Brain microvascular endothelial cell (primary cell): ENCODE measurements at regions not wholly inside any gene's neighbourhood (a gene's known extent, or its start where the extent isn't known, plus 50 kb on each side); places are given as distances from the start of the nearest gene placed in this dataset.
A peak's percentile ranks its signal among the peaks of the same experiment; 100 is the strongest.

Experiments used
- DNase-seq: peaks from one replicate; pipeline ENCODE4 v3.0.0-alpha.2; 2020
- H3K27ac ChIP-seq: fragments of 250-450 bp; sonication (Bioruptor Pico); 2 replicates; pipeline ENCODE4 v1.5.1; 2020; ENCODE audit warnings: mild to moderate bottlenecking, moderate library complexity
- H3K27me3 ChIP-seq: fragments of 250-450 bp; sonication (Bioruptor Pico); replicated peaks from 2 replicates; pipeline ENCODE4 v1.5.1; 2020; ENCODE audit warnings: mild to moderate bottlenecking
- H3K36me3 ChIP-seq: fragments of 250-450 bp; sonication (Bioruptor Pico); replicated peaks from 2 replicates; pipeline ENCODE4 v1.5.1; 2020; ENCODE audit warnings: mild to moderate bottlenecking
- H3K4me3 ChIP-seq: 2 replicates; pipeline ENCODE4 v1.5.1; 2011; ENCODE audit warnings: low read depth, mild to moderate bottlenecking, control low read depth, low read length, moderate library complexity
- in situ Hi-C: cut with HindIII; loops from 2 replicates; pipeline ENCODE4 v1.10.0; 2017; ENCODE audit warnings: low sequenced_read_pairs, low pct_ligation_motif_present
- TF ChIP-seq, protein P1 (sequence below): IDR thresholded peaks from 2 replicates; pipeline ENCODE4 v1.5.1; 2011; ENCODE audit warnings: low read depth, mild to moderate bottlenecking, moderate library complexity, low read length, control low read depth, inconsistent platforms; ENCODE audit errors: missing control alignments

DNA sequence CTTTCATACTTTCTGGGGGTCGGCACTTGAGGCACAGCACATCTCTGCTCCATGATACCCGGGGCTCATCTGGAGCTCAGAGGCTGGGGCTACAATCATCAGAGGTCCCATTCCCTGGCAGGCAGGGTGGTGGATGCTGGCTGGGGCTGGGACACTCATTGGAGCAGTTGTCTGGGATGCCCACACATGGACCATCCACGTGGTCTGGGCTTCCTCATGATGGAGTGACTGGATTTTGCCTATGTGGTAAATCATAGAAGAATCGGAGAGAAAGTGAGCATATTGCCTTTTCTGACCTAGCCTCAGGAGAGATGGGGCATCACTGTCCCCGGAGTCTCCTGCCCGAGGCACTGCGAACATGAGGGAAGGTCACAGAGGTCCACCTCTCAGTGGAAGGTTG, 91.4 kb upstream of the IRS2 start:
- Histone ChIP-seq H3K27me3 (no peaks in the 10 kb centered on the region), H3K4me3 (no peak overlapping the region), H3K36me3 (no peaks in the 10 kb centered on the region), H3K27ac (no peak overlapping the region)
- TF ChIP-seq, protein P1, sequence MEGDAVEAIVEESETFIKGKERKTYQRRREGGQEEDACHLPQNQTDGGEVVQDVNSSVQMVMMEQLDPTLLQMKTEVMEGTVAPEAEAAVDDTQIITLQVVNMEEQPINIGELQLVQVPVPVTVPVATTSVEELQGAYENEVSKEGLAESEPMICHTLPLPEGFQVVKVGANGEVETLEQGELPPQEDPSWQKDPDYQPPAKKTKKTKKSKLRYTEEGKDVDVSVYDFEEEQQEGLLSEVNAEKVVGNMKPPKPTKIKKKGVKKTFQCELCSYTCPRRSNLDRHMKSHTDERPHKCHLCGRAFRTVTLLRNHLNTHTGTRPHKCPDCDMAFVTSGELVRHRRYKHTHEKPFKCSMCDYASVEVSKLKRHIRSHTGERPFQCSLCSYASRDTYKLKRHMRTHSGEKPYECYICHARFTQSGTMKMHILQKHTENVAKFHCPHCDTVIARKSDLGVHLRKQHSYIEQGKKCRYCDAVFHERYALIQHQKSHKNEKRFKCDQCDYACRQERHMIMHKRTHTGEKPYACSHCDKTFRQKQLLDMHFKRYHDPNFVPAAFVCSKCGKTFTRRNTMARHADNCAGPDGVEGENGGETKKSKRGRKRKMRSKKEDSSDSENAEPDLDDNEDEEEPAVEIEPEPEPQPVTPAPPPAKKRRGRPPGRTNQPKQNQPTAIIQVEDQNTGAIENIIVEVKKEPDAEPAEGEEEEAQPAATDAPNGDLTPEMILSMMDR = no peak
- in situ Hi-C loops = no loop called here
- no peak for DNase-seq

DNA sequence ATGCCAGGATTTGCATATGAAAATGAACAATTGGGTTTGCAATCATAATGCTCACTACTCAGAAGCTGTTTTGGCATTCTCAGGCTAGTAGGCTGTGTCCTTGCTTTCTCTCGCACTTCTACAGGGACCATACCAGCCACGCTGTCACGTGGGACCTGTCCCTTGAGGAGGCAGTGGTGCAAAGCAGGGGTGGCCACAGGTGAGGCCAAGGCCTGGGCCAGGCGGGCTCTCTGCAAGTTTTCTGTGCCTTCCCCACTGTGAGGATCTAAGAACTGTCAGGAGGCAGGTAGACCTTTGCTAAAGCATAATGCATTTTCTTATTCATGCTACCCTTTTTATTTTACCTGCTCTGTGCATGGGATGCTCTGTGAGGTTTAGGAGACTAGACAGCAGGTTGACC, 89.4 kb upstream of the IRS2 start:
- DNase-seq = no peak
- no peak overlapping the region for H3K27ac ChIP-seq
- no peaks in the 10 kb centered on the region for H3K36me3 ChIP-seq
- in situ Hi-C loops = no loop called here
- H3K4me3 ChIP-seq = no peak overlapping the region
- no peaks in the 10 kb centered on the region for H3K27me3 ChIP-seq
- TF ChIP-seq, protein P1 = no peak

DNA sequence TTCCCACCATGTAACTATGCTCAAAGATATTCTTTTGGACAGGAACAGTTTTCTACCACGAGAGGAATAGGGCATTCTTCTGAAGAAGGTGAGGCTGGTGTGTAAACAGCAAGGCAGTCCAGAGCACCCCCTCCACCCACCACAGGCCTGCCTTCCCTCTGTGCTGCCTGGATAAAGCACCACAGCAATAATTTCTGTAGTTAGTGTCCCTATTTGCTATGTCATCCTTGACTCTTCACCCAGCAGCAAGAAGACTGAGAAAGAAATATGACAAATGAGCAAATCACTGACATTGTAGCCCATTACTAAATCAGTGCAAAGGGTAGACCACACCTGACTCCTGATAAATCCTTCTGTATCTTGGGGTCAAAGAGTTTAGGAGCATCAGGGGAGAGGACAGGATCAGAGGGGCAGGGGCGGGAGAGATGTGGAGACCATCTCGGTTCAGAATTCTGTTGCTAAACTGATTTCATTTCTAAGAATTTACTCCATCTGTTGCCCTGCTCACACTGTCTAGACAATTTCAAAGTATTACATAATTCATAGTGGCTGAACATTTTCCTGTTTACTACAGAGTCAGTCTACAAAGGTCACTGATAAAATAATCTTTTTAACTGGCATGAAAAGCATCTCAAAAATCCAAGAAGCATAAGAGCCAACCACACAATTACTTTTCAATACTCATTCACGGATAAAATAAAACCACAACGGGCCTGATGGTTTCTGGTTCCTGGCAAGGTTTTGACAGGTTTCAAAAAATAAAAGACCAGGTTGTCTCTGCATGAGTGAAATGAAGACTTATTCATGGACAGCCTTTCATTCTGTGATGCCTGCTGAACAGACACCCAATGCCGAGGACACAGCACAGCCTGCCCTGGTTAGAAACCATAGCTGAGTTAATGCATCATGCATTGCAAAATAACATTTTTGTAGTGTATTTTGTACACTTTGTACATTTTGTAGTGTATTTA, 88.4 kb upstream of the IRS2 start:
- no peak overlapping the region for H3K4me3 ChIP-seq
- peak; percentile 73 for DNase-seq
- TF ChIP-seq, protein P1 = no peak
- H3K27me3 ChIP-seq = no peaks in the 10 kb centered on the region
- peak overlapping the region; percentile 36 for H3K27ac ChIP-seq
- in situ Hi-C loops = no loop called here
- no peaks in the 10 kb centered on the region for H3K36me3 ChIP-seq

- TF ChIP-seq, protein P1 = no peak
- DNase-seq = no peak
Observed at GRCh38 chr13:109873351-109874123, 87.2 kb upstream of the IRS2 start.

GRCh38 chr13:109872864-109873263, 86.5 kb upstream of the IRS2 start:
- DNase-seq = no peak
- H3K36me3 ChIP-seq = no peaks in the 10 kb centered on the region
- TF ChIP-seq, protein P1 = no peak
- in situ Hi-C loops = no loop called here
- no peak overlapping the region for H3K4me3 ChIP-seq
- no peaks in the 10 kb centered on the region for H3K27me3 ChIP-seq
- no peak overlapping the region for H3K27ac ChIP-seq

More at GRCh38 chr13:109873351-109874123, 87.2 kb upstream of the IRS2 start:
- no peak overlapping the region for H3K4me3 ChIP-seq
- H3K36me3 ChIP-seq = no peaks in the 10 kb centered on the region
- in situ Hi-C loops = no loop called here
- H3K27me3 ChIP-seq = no peaks in the 10 kb centered on the region
- H3K27ac ChIP-seq = no peak overlapping the region
